ENCODE measurements at regions not wholly inside any gene's neighbourhood (a gene's known extent, or its start where the extent isn't known, plus 50 kb on each side); places are given as distances from the start of the nearest gene placed in this dataset.
A peak's percentile ranks its signal among the peaks of the same experiment; 100 is the strongest.

DNA sequence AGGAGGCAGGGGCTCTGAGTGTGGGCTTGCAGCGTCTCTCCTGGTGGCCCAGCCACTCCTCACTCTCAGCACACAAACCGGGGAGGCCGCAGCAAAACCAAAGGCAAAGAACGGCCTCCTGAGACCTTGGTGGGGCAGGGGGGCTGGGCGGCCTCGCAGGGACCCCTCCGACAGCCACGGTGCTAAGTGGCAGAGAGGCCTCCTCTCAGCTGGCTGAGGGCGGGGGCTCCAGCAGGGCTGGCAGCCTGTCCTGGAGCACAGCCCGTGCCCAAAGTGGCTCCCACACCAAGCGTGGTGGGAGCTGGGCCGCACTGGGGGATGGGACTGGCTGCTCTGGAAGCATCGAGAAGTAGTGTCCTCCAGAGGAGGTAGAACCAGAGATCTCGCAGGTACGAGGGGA lies 334.4 kb downstream of the QKI start:
- Histone ChIP-seq H4K5ac (ENCODE audit: insufficient read length, low read depth, low read length) (no peak overlapping the region), H3K27me3 (ENCODE audit: insufficient read depth, low read length) (no peaks in the 10 kb centered on the region), H3K79me1 (ENCODE audit: insufficient read depth, low read depth, low read length, poor library complexity, severe bottlenecking) (no peaks in the 10 kb centered on the region), H4K8ac (replicated peaks; ENCODE audit: insufficient read length, low read depth, low read length) (no peak overlapping the region), H2BK5ac (ENCODE audit: insufficient read length, low read length) (no peak overlapping the region), H3K4me2 (ENCODE audit: insufficient read depth, insufficient read length, low read length) (no peak overlapping the region), H3K4me1 (ENCODE audit: insufficient read depth, low read length) (no peaks in the 10 kb centered on the region), H3K23ac (ENCODE audit: insufficient read length, low read depth, low read length) (no peak overlapping the region), H3K27ac (ENCODE audit: insufficient read length, low read depth, low read length) (no peak overlapping the region), H2AFZ (ENCODE audit: low read length) (no peak overlapping the region), H3T11ph (ENCODE audit: low read length) (no peak overlapping the region), H3K9me3 (ENCODE audit: control insufficient read depth, low read depth, low read length) (no peaks in the 10 kb centered on the region), H2AK5ac (ENCODE audit: insufficient read length, low read length) (no peak overlapping the region), H3K23me2 (ENCODE audit: insufficient read length, low read depth, low read length, poor library complexity, severe bottlenecking) (no peaks in the 10 kb centered on the region), H3K79me2 (ENCODE audit: insufficient read depth, low read length) (no peaks in the 10 kb centered on the region), H3K4ac (ENCODE audit: low read depth, low read length) (no peak overlapping the region), H4K91ac (ENCODE audit: insufficient read length, low read depth, low read length) (no peak overlapping the region), H2BK15ac (ENCODE audit: low read depth, low read length) (no peak overlapping the region), H3K14ac (ENCODE audit: insufficient read depth, low read length) (no peak overlapping the region), H2BK12ac (ENCODE audit: insufficient read length, low read depth, low read length) (no peak overlapping the region), H4K20me1 (ENCODE audit: control insufficient read depth, insufficient read depth, insufficient read length) (no peaks in the 10 kb centered on the region), H2BK120ac (ENCODE audit: low read depth, low read length, poor library complexity, severe bottlenecking) (no peak overlapping the region), H3K9ac (ENCODE audit: extremely low read depth, insufficient read length, low read length) (no peak overlapping the region), H3K56ac (ENCODE audit: insufficient read length, low read depth, low read length) (no peak overlapping the region), H2BK20ac (ENCODE audit: low read depth, low read length, poor library complexity, severe bottlenecking) (no peak overlapping the region), H3K18ac (ENCODE audit: insufficient read length, low read depth, low read length) (no peak overlapping the region)
- no peak for TF ChIP-seq CTCF (conservative IDR thresholded peaks at IDR 0.05)
- no peak for DNase-seq
- H3K9me3 Mint-ChIP-seq: peaks cover 3 to 7% of the 10 kb centered on the region in 2 experiments; a peak in 3 of 5 replicates
- peaks cover 22 to 23% of the 10 kb centered on the region in 2 experiments for H3K4me1 Mint-ChIP-seq
- WGBS (ENCODE audit: extremely low coverage, insufficient read length, low lambda C conversion rate): no CpG with 5 or more reads among the region's 15 CpGs
- H3K27me3 Mint-ChIP-seq (ENCODE audit: low read depth): peaks cover 4% of the 10 kb centered on the region
- peaks cover 3 to 6% (median 4%) of the 10 kb centered on the region in 3 experiments; a peak in 5 of 7 replicates for H3K36me3 Mint-ChIP-seq (ENCODE audit: insufficient read depth in 1 of 3, low read depth in 3 of 3)
- H3K4me3 Mint-ChIP-seq: no peak overlapping the region
- peak overlapping the region in 1 of 3 experiments; percentile 76; a peak in 3 of 7 replicates for H3K27ac Mint-ChIP-seq

All from H9 (cell line).